OCI-LY7 (cell line): ENCODE measurements at regions not wholly inside any gene's neighbourhood (a gene's known extent, or its start where the extent isn't known, plus 50 kb on each side); places are given as distances from the start of the nearest gene placed in this dataset.

Source experiments
- BruUV-seq: library from RNA; stranded (reverse); fragments of 400-500 nt; replicated peaks from 2 replicates; lab custom pipeline; 2021; lab: Mats Ljungman, UMichigan
- CTCF ChIA-PET: fragments of 300-600 bp; sonication (Branson Sonifier 250); formaldehyde crosslinking; loops from one replicate; lab custom pipeline; 2022; ENCODE audit warnings: antibody characterized with exemption; ENCODE audit not compliant: unreplicated experiment; lab: Charles Lee
- POLR2A ChIA-PET: fragments of 300-600 bp; sonication (Branson Sonifier 250); formaldehyde crosslinking; loops from one replicate; lab custom pipeline; 2022; ENCODE audit warnings: antibody characterized with exemption; lab: Charles Lee
- DNase-seq: peaks from one replicate; pipeline ENCODE4 v3.0.0-alpha.2; 2015; ENCODE audit warnings: low spot score
- H2AFZ ChIP-seq: fragments of 200-600 bp; sonication (generic), shearing (Covaris generic); 2 replicates; pipeline ENCODE4 v1.6.1; 2014; ENCODE audit warnings: mild to moderate bottlenecking, antibody characterized with exemption, low read length, moderate library complexity
- H3K27ac ChIP-seq: fragments of 200-600 bp; sonication (generic); 2 replicates; pipeline ENCODE4 v1.5.1; 2014; ENCODE audit warnings: mixed run types, low read depth, mild to moderate bottlenecking, moderate library complexity, low read length, inconsistent platforms; ENCODE audit not compliant: poor library complexity, severe bottlenecking
- H3K36me3 ChIP-seq: fragments of 200-600 bp; sonication (generic); 2 replicates; pipeline ENCODE4 v1.6.1; 2014; ENCODE audit warnings: mild to moderate bottlenecking, antibody characterized with exemption, low read length, moderate library complexity, mixed read lengths; ENCODE audit not compliant: insufficient read depth
- H3K4me1 ChIP-seq: fragments of 200-600 bp; sonication (generic); 2 replicates; pipeline ENCODE4 v1.5.1; 2014; ENCODE audit warnings: mild to moderate bottlenecking, low read length; ENCODE audit not compliant: insufficient read depth, poor library complexity, severe bottlenecking
- H3K4me2 ChIP-seq: fragments of 200-600 bp; sonication (generic); 2 replicates; pipeline ENCODE4 v1.6.1; 2014; ENCODE audit warnings: mild to moderate bottlenecking, low read length
- H3K4me3 ChIP-seq: fragments of 200-600 bp; sonication (generic); 2 replicates; pipeline ENCODE4 v1.5.1; 2014; ENCODE audit warnings: mild to moderate bottlenecking, low read depth, low read length; ENCODE audit not compliant: poor library complexity, severe bottlenecking
- H3K79me2 ChIP-seq: fragments of 200-600 bp; sonication (generic); 2 replicates; pipeline ENCODE4 v1.6.1; 2016; ENCODE audit warnings: low read depth, mild to moderate bottlenecking, low read length, moderate library complexity, mixed read lengths; ENCODE audit not compliant: insufficient read depth
- H3K9me2 ChIP-seq: fragments of 200-600 bp; sonication (generic); 2 replicates; pipeline ENCODE4 v1.6.1; 2016; ENCODE audit warnings: mild to moderate bottlenecking, low read length, mixed read lengths; ENCODE audit not compliant: insufficient read depth
- H3K9me3 ChIP-seq: fragments of 200-600 bp; sonication (generic); 2 replicates; pipeline ENCODE4 v1.6.1; 2014; ENCODE audit warnings: mild to moderate bottlenecking, mixed run types, low read length, mixed read lengths
- H4K20me1 ChIP-seq: fragments of 200-600 bp; sonication (generic); 2 replicates; pipeline ENCODE4 v1.6.1; 2014; ENCODE audit warnings: mild to moderate bottlenecking, antibody characterized with exemption, low read length, moderate library complexity, mixed read lengths; ENCODE audit not compliant: insufficient read depth
- EZH2phosphoT487 ChIP-seq: fragments of 200-600 bp; sonication (generic); IDR thresholded peaks from 2 replicates; pipeline ENCODE4 v1.6.1; 2018; ENCODE audit warnings: low read depth, borderline replicate concordance, mild to moderate bottlenecking, mixed run types, antibody characterized with exemption, low read length, moderate library complexity, mixed read lengths
- intact Hi-C: fragments of 100-400 bp; cut with micrococcal nuclease; formaldehyde crosslinking; loops from one replicate; pipeline ENCODE4 v1.10.0; 2022; ENCODE audit not compliant: unreplicated experiment
- TF ChIP-seq, protein P1 (sequence below): fragments of 200-600 bp; sonication (generic); conservative IDR thresholded peaks from 2 replicates; pipeline ENCODE4 v1.5.1; 2014; ENCODE audit warnings: mild to moderate bottlenecking, antibody characterized with exemption, low read length, moderate library complexity, mixed read lengths

DNA sequence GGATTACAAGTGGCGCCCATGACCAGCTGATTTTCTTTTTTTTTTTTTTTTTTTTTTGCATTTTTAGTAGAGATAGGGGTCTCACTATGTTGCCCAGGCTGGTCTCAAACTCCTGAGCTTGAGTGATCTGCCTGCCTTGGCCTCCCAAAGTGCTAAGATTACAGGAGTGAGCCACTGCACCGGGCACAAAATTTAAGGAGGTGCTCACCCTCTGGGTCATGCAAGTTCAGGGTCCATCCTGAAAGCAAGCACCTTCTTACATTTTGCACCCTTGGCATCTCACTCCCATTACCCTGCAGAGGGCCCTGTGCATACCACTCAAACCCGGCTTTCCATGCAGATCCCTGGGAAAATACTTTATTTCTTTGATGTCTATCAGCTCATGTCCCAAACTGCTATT lies 95.6 kb upstream of the ADRA1B start:
- Histone ChIP-seq H3K27ac (no peak overlapping the region), H3K36me3 (no peaks in the 10 kb centered on the region), H4K20me1 (no peaks in the 10 kb centered on the region), H3K4me2 (no peak overlapping the region), H3K4me1 (no peaks in the 10 kb centered on the region), H2AFZ (no peak overlapping the region), H3K4me3 (no peak overlapping the region), H3K9me2 (no peaks in the 10 kb centered on the region), H3K79me2 (no peaks in the 10 kb centered on the region), H3K9me3 (no peaks in the 10 kb centered on the region)
- intact Hi-C loops, result no loop called here
- CTCF ChIA-PET, result no interaction called here
- POLR2A ChIA-PET, result interaction anchor here (0.7 kb wide), 1 partner anchor 42 kb away, joined by 3 read pairs; no protein-coding TSS in a partner anchor
- no peak for DNase-seq
- TF ChIP-seq, protein P1, sequence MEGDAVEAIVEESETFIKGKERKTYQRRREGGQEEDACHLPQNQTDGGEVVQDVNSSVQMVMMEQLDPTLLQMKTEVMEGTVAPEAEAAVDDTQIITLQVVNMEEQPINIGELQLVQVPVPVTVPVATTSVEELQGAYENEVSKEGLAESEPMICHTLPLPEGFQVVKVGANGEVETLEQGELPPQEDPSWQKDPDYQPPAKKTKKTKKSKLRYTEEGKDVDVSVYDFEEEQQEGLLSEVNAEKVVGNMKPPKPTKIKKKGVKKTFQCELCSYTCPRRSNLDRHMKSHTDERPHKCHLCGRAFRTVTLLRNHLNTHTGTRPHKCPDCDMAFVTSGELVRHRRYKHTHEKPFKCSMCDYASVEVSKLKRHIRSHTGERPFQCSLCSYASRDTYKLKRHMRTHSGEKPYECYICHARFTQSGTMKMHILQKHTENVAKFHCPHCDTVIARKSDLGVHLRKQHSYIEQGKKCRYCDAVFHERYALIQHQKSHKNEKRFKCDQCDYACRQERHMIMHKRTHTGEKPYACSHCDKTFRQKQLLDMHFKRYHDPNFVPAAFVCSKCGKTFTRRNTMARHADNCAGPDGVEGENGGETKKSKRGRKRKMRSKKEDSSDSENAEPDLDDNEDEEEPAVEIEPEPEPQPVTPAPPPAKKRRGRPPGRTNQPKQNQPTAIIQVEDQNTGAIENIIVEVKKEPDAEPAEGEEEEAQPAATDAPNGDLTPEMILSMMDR, result no peak
- no peak for TF ChIP-seq EZH2phosphoT487
- BruUV-seq, result no TSS peak

DNA sequence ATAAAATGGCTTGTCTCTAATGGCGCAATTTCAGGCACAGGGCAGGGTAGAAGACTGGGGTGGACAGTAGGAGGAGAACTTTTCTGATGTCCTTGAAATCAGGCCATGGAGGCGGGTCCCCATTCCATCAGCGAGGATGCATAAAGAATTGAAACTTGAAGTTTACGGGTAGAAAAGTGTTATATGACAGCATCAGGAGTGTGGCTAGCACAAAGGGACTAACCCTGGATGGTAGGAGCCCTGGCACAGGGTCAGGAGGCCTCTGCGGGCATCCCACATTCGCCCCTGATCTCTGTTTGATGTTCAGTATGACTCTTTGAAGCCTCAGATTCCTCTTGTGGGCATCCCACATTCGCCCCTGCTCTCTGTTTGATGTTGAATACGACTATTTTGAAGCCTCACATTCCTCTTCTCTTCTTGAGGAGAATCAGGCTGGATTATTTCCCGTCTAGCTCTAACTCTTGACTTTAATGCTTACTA lies 94.8 kb upstream of the ADRA1B start:
- ChIA-PET CTCF (no interaction called here), POLR2A (no interaction called here)
- Histone ChIP-seq H3K4me1 (no peaks in the 10 kb centered on the region), H3K9me2 (no peaks in the 10 kb centered on the region), H3K27ac (no peak overlapping the region), H3K36me3 (no peaks in the 10 kb centered on the region), H3K79me2 (no peaks in the 10 kb centered on the region), H2AFZ (no peak overlapping the region), H3K4me3 (no peak overlapping the region), H3K9me3 (no peaks in the 10 kb centered on the region), H4K20me1 (no peaks in the 10 kb centered on the region), H3K4me2 (no peak overlapping the region)
- intact Hi-C loops, result no loop called here
- no TSS peak for BruUV-seq
- no peak for DNase-seq
- TF ChIP-seq, protein P1, result no peak
- TF ChIP-seq EZH2phosphoT487, result no peak

DNA sequence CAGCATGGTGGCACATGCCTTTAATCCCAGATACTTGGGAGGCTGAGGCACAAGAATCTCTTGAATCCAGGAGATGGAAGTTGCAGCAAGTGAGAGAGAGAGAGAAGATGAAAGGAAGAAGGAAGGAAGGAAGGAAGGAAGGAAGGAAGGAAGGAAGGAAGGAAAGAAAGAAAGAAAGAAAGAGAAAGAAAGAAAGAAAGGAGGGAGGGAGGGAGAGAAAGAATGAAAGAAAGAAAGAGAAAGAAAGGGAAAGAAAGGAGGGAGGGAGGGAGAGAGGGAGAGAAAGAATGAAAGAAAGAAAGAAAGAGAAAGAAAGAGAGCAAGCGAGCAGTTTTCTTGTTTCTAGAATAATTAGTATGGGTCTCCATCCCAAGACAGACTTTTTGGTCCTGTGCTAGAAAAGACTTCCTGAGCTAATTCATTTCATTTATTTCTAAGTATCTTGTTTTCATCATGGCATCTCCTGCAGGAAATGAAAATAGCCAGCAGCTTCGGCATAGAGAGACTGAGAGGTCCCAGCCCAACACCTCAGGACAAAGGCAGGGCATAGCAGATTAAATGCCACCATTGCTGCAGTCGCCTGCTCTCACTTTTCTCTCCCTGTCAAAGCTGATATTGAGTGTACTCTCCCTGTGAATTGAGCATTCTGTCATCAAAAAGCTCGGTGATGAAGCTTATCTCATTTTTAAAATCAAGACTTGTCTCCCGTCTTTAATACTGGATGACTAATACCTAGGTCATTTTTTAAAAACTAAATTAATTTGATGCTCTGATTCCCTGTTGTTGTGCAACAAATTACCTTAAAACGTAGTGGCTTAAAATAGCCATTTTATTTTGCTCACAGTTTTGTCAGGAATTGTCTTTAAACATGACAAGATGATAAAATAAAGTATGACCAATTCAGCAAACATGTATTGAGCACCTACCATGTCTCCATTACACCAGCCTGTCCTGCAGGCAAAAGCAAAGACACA lies 91.8 kb upstream of the ADRA1B start:
- H2AFZ ChIP-seq, result no peak overlapping the region
- no peaks in the 10 kb centered on the region for H3K79me2 ChIP-seq
- H3K4me1 ChIP-seq, result no peaks in the 10 kb centered on the region
- H3K4me2 ChIP-seq, result no peak overlapping the region
- no peak overlapping the region for H3K27ac ChIP-seq
- no peaks in the 10 kb centered on the region for H3K9me2 ChIP-seq
- H3K36me3 ChIP-seq, result no peaks in the 10 kb centered on the region
- TF ChIP-seq EZH2phosphoT487, result no peak
- TF ChIP-seq, protein P1, result no peak
- no peaks in the 10 kb centered on the region for H3K9me3 ChIP-seq
- no peaks in the 10 kb centered on the region for H4K20me1 ChIP-seq
- H3K4me3 ChIP-seq, result no peak overlapping the region
- ChIA-PET CTCF (no interaction called here), POLR2A (no interaction called here)
- no TSS peak for BruUV-seq
- intact Hi-C loops, result no loop called here
- no peak for DNase-seq
